ENCODE measurements at regions not wholly inside any gene's neighbourhood (a gene's known extent, or its start where the extent isn't known, plus 50 kb on each side); places are given as distances from the start of the nearest gene placed in this dataset.

GRCh38 chr20:63081831-63082230 is 75.1 kb upstream of the BHLHE23 start:
- in situ Hi-C loops (cut with HindIII; ENCODE audit: low sequenced_read_pairs): loop anchor here (25.0 kb wide), 1 partner anchor 130 kb away; the partner anchor contains the start of gene YTHDF1
- no peak for DNase-seq (ENCODE audit: low read depth)
- no peak overlapping the region for H3K4me3 ChIP-seq (ENCODE audit: low read depth, low read length)
- no peak for TF ChIP-seq CTCF (IDR thresholded peaks at IDR 0.05; ENCODE audit: low read depth, low read length, missing control alignments)

- TF ChIP-seq CTCF (IDR thresholded peaks at IDR 0.05; ENCODE audit: low read depth, low read length, missing control alignments): no peak
- no peak for DNase-seq (ENCODE audit: low read depth)
- no peak overlapping the region for H3K4me3 ChIP-seq (ENCODE audit: low read depth, low read length)
- in situ Hi-C loops (cut with HindIII; ENCODE audit: low sequenced_read_pairs): loop anchor here (25.0 kb wide), 1 partner anchor 131 kb away; the partner anchor contains the start of gene YTHDF1
These were observed 74.6 kb upstream of the BHLHE23 start for GRCh38 chr20:63081351-63081750.

- DNase-seq (ENCODE audit: low read depth): no peak
- in situ Hi-C loops (cut with HindIII; ENCODE audit: low sequenced_read_pairs): loop anchor here (25.0 kb wide), 1 partner anchor 131 kb away; the partner anchor contains the start of gene YTHDF1
- H3K4me3 ChIP-seq (ENCODE audit: low read depth, low read length): no peak overlapping the region
- no peak for TF ChIP-seq CTCF (IDR thresholded peaks at IDR 0.05; ENCODE audit: low read depth, low read length, missing control alignments)
These were observed 74.0 kb upstream of the BHLHE23 start for GRCh38 chr20:63080811-63081210.

- in situ Hi-C loops (cut with HindIII; ENCODE audit: low sequenced_read_pairs): loop anchor here (25.0 kb wide), 1 partner anchor 132 kb away; the partner anchor contains the start of gene YTHDF1
- TF ChIP-seq CTCF (IDR thresholded peaks at IDR 0.05; ENCODE audit: low read depth, low read length, missing control alignments): no peak
- DNase-seq (ENCODE audit: low read depth): no peak
- no peak overlapping the region for H3K4me3 ChIP-seq (ENCODE audit: low read depth, low read length)
These were observed 73.6 kb upstream of the BHLHE23 start for GRCh38 chr20:63080411-63080810.

- no peak for DNase-seq (ENCODE audit: low read depth)
- H3K4me3 ChIP-seq (ENCODE audit: low read depth, low read length): no peak overlapping the region
- TF ChIP-seq CTCF (IDR thresholded peaks at IDR 0.05; ENCODE audit: low read depth, low read length, missing control alignments): no peak
- in situ Hi-C loops (cut with HindIII; ENCODE audit: low sequenced_read_pairs): loop anchor here (25.0 kb wide), 1 partner anchor 132 kb away; the partner anchor contains the start of gene YTHDF1
These were observed 73.2 kb upstream of the BHLHE23 start for GRCh38 chr20:63079971-63080370.

GRCh38 chr20:63077705-63078104 is 70.9 kb upstream of the BHLHE23 start:
- no peak overlapping the region for H3K4me3 ChIP-seq (ENCODE audit: low read depth, low read length)
- TF ChIP-seq CTCF (IDR thresholded peaks at IDR 0.05; ENCODE audit: low read depth, low read length, missing control alignments): no peak
- in situ Hi-C loops (cut with HindIII; ENCODE audit: low sequenced_read_pairs): loop anchor here (25.0 kb wide), 1 partner anchor 135 kb away; the partner anchor contains the start of gene YTHDF1
- DNase-seq (ENCODE audit: low read depth): no peak

Measured in astrocyte of the cerebellum (primary cell).